OCI-LY1 (cell line): ENCODE measurements at regions not wholly inside any gene's neighbourhood (a gene's known extent, or its start where the extent isn't known, plus 50 kb on each side); places are given as distances from the start of the nearest gene placed in this dataset.

Experiments
- CTCF ChIP-seq: fragments of 200-600 bp; sonication (generic), shearing (Covaris generic); IDR thresholded peaks from 2 replicates; pipeline ENCODE4 v1.5.1; 2017; ENCODE audit warnings: mild to moderate bottlenecking, antibody characterized with exemption, low read length, moderate library complexity, mixed read lengths
- EZH2 ChIP-seq: fragments of 200-600 bp; sonication (generic), shearing (Covaris generic); IDR thresholded peaks from 2 replicates; pipeline ENCODE4 v1.8.0; 2017; ENCODE audit warnings: borderline replicate concordance, mixed run types, mild to moderate bottlenecking, antibody characterized with exemption, low read length, moderate library complexity, mixed read lengths

GRCh38 chr7:17472939-17473338 is 174.5 kb downstream of the AHR start:
- TF ChIP-seq CTCF (no peak), EZH2 (no peak)
